ENCODE measurements at regions not wholly inside any gene's neighbourhood (a gene's known extent, or its start where the extent isn't known, plus 50 kb on each side); places are given as distances from the start of the nearest gene placed in this dataset.
"Not testable (repeated sequence)": the region's sequence is repeated elsewhere in the genome, so short reads cannot be mapped to it uniquely, and the experiment has no call there.

- DNase-seq, result no peak
- no peak for TF ChIP-seq CTCF (IDR thresholded peaks at IDR 0.05)
- Mint-ChIP-seq H3K36me3 (no peaks in the 10 kb centered on the region), H3K9me3 (peaks cover 8 to 10% of the 10 kb centered on the region in 2 donors), H3K27ac (no peak overlapping the region), H3K4me1 (no peaks in the 10 kb centered on the region), H3K27me3 (ENCODE audit: low read depth in 2 of 2) (no peaks in the 10 kb centered on the region), H3K4me3 (no peak overlapping the region)
- Histone ChIP-seq H3K36me3 (ENCODE audit: control insufficient read depth, insufficient read depth, low read length) (no peaks in the 10 kb centered on the region), H3K27me3 (ENCODE audit: control insufficient read depth, insufficient read depth, low read length) (no peaks in the 10 kb centered on the region), H3K27ac (ENCODE audit: low read length) (no peak overlapping the region), H3K4me3 (ENCODE audit: low read length) (no peak overlapping the region), H3K4me1 (ENCODE audit: control insufficient read depth, insufficient read depth, low read length) (no peaks in the 10 kb centered on the region), H3K9me3 (ENCODE audit: control insufficient read depth, insufficient read depth, low read length) (peaks cover 4% of the 10 kb centered on the region)
- intact Hi-C loops (cut with micrococcal nuclease), result no loop called here
- WGBS (ENCODE audit: insufficient coverage), result 80% methylated on average over 1 of the region's 3 CpGs
- no peak for ATAC-seq
Measured at GRCh38 chr4:187085339-187085738, 361.7 kb upstream of the FAT1 start.

- no peak for DNase-seq
- Histone ChIP-seq H3K4me1 (ENCODE audit: control insufficient read depth, insufficient read depth, low read length) (no peaks in the 10 kb centered on the region), H3K27me3 (ENCODE audit: control insufficient read depth, insufficient read depth, low read length) (no peaks in the 10 kb centered on the region), H3K27ac (ENCODE audit: low read length) (no peak overlapping the region), H3K4me3 (ENCODE audit: low read length) (no peak overlapping the region), H3K9me3 (ENCODE audit: control insufficient read depth, insufficient read depth, low read length) (peaks cover 4% of the 10 kb centered on the region), H3K36me3 (ENCODE audit: control insufficient read depth, insufficient read depth, low read length) (no peaks in the 10 kb centered on the region)
- peaks cover 8 to 10% of the 10 kb centered on the region in 2 donors for H3K9me3 Mint-ChIP-seq
- 60% methylated on average over 1 of the region's 5 CpGs for WGBS (ENCODE audit: insufficient coverage)
- H3K27me3 Mint-ChIP-seq (ENCODE audit: low read depth in 2 of 2), result no peaks in the 10 kb centered on the region
- no peaks in the 10 kb centered on the region for H3K4me1 Mint-ChIP-seq
- no peak for ATAC-seq
- no peak overlapping the region for H3K4me3 Mint-ChIP-seq
- no peak overlapping the region for H3K27ac Mint-ChIP-seq
- intact Hi-C loops (cut with micrococcal nuclease), result no loop called here
- H3K36me3 Mint-ChIP-seq, result no peaks in the 10 kb centered on the region
- no peak for TF ChIP-seq CTCF (IDR thresholded peaks at IDR 0.05)
Measured at GRCh38 chr4:187086151-187086550, 362.5 kb upstream of the FAT1 start.

- Mint-ChIP-seq H3K4me3 (no peak overlapping the region), H3K27ac (no peak overlapping the region), H3K9me3 (peaks cover 10% of the 10 kb centered on the region in 2 donors), H3K27me3 (ENCODE audit: low read depth in 2 of 2) (no peaks in the 10 kb centered on the region), H3K4me1 (no peaks in the 10 kb centered on the region), H3K36me3 (no peaks in the 10 kb centered on the region)
- DNase-seq, result no peak
- no peak for TF ChIP-seq CTCF (IDR thresholded peaks at IDR 0.05)
- H3K9me3 ChIP-seq (ENCODE audit: control insufficient read depth, insufficient read depth, low read length), result no peaks in the 10 kb centered on the region
- ATAC-seq, result no peak
- intact Hi-C loops (cut with micrococcal nuclease), result no loop called here
- H3K36me3 ChIP-seq (ENCODE audit: control insufficient read depth, insufficient read depth, low read length), result no peaks in the 10 kb centered on the region
- 49% methylated on average over 12 of the region's 13 CpGs for WGBS (ENCODE audit: insufficient coverage)
- no peaks in the 10 kb centered on the region for H3K4me1 ChIP-seq (ENCODE audit: control insufficient read depth, insufficient read depth, low read length)
- H3K27me3 ChIP-seq (ENCODE audit: control insufficient read depth, insufficient read depth, low read length), result no peaks in the 10 kb centered on the region
- no peak overlapping the region for H3K4me3 ChIP-seq (ENCODE audit: low read length)
- H3K27ac ChIP-seq (ENCODE audit: low read length), result no peak overlapping the region
Measured at GRCh38 chr4:187088070-187088799, 364.6 kb upstream of the FAT1 start.

- WGBS (ENCODE audit: insufficient coverage), result 90% methylated on average over 11 of the region's 11 CpGs
- intact Hi-C loops (cut with micrococcal nuclease), result no loop called here
- Mint-ChIP-seq H3K9me3 (peaks cover 9 to 13% of the 10 kb centered on the region in 2 donors), H3K36me3 (no peaks in the 10 kb centered on the region), H3K27ac (no peak overlapping the region), H3K4me1 (no peaks in the 10 kb centered on the region), H3K27me3 (ENCODE audit: low read depth in 2 of 2) (no peaks in the 10 kb centered on the region), H3K4me3 (no peak overlapping the region)
- no peaks in the 10 kb centered on the region for H3K36me3 ChIP-seq (ENCODE audit: control insufficient read depth, insufficient read depth, low read length)
- ATAC-seq, result no peak
- TF ChIP-seq CTCF (IDR thresholded peaks at IDR 0.05), result no peak
- no peak for DNase-seq
- H3K27ac ChIP-seq (ENCODE audit: low read length), result no peak overlapping the region
- no peak overlapping the region for H3K4me3 ChIP-seq (ENCODE audit: low read length)
- H3K4me1 ChIP-seq (ENCODE audit: control insufficient read depth, insufficient read depth, low read length), result no peaks in the 10 kb centered on the region
- H3K27me3 ChIP-seq (ENCODE audit: control insufficient read depth, insufficient read depth, low read length), result no peaks in the 10 kb centered on the region
- peaks cover 3% of the 10 kb centered on the region for H3K9me3 ChIP-seq (ENCODE audit: control insufficient read depth, insufficient read depth, low read length)
Measured at GRCh38 chr4:187090401-187090800, 366.7 kb upstream of the FAT1 start.

- H3K36me3 Mint-ChIP-seq; H3K27me3 ChIP-seq (ENCODE audit: control insufficient read depth, insufficient read depth, low read length); H3K27ac ChIP-seq (ENCODE audit: low read length); H3K4me3 Mint-ChIP-seq; H3K4me1 Mint-ChIP-seq; H3K36me3 ChIP-seq (ENCODE audit: control insufficient read depth, insufficient read depth, low read length); H3K27ac Mint-ChIP-seq; H3K4me3 ChIP-seq (ENCODE audit: low read length); intact Hi-C loops (cut with micrococcal nuclease); DNase-seq; H3K27me3 Mint-ChIP-seq (ENCODE audit: low read depth in 2 of 2); ATAC-seq; H3K4me1 ChIP-seq (ENCODE audit: control insufficient read depth, insufficient read depth, low read length); H3K9me3 ChIP-seq (ENCODE audit: control insufficient read depth, insufficient read depth, low read length): not testable (repeated sequence)
- WGBS (ENCODE audit: insufficient coverage), result 87% methylated on average over 6 of the region's 6 CpGs
- H3K9me3 Mint-ChIP-seq, result peaks cover 10 to 17% of the 10 kb centered on the region in 2 donors
Measured at GRCh38 chr4:187090832-187091231, 367.2 kb upstream of the FAT1 start.
